ENCODE measurements at regions not wholly inside any gene's neighbourhood (a gene's known extent, or its start where the extent isn't known, plus 50 kb on each side); places are given as distances from the start of the nearest gene placed in this dataset.

DNA sequence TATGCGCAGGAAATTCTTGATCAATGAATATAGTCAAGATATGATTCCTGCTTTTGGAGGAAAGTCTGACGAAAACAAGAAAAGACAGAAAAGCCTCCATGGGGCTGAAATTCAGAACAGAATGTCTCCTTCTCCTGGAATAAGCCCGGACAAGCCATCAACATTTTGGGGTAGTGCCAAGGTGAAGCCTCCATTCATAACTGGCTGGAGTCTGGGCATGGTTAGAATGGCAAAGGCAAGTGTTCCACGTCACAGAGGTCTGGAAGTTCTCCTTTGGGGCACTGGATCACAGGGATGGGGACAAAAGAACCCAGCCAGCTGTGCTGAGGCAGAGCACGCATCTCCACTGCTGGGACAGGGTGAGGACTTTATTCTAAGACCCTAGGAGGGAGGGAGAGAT, 505.7 kb downstream of the CMPK2 start:
- DNase-seq = no peak

- DNase-seq = no peak
Measured at GRCh38 chr2:6362671-6363450, 502.8 kb downstream of the CMPK2 start.

DNA sequence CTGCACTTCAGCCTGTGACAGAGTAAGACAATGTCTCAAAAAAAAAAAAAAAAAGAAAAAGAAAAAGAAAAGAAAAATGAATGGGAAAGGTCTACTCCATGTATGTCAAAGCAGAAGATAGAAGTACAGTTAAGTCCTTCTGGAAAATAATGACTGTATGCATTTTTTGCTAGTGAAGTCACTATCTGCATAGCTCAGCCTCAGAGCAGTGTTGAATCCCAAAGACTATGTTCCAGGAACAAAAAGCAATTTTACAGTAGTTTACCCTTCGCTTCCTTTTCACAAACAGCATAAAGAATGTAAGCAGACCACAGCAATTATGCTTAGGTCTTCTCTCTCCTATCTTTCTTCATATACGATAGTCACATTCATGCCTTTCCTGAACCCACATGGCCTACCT, 497.4 kb downstream of the CMPK2 start:
- no peak for DNase-seq

DNA sequence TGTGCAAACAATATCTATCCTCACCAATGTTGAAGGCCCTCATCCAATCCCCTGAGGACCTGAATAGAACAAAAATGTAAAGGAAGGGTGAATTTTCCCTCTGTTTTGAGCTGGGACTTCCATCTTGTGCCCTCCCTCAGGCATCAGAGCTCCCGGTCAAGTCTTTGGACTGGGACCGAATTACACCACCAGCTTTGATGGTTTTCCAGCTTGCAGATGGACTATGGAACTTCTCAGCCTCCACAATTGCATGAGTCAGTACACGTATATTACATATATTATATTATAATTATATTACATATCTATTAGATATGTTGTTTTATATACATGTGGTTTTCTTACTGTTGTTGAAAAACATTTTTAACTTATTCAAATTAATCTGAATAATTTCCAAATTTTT, 496.4 kb downstream of the CMPK2 start:
- DNase-seq = no peak

GRCh38 chr2:6370753-6371551, 494.8 kb downstream of the CMPK2 start:
- DNase-seq = no peak

GRCh38 chr2:6372317-6372901, 493.3 kb downstream of the CMPK2 start:
- no peak for DNase-seq

GRCh38 chr2:6381326-6381725, 484.4 kb downstream of the CMPK2 start:
- DNase-seq = no peak

DNA sequence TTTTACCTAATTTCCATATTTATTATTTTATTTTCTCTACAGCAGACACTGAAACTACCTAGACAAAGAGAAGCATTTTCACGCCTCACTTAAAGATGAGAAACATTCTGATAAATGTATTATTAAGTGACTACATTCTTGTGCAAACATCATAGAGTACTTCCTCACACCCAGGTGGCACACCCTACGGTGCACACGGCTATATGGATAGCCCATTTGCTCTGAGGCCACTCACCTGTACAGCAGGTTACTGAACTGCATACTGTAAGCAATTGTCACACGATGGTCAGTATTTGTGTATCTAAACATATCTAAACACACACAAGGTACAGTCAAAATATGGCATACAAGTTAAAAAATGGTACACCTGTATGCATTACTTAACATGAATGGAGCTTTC, 481.4 kb downstream of the CMPK2 start:
- DNase-seq = no peak

- no peak for DNase-seq
Measured at GRCh38 chr2:6392354-6392753, 473.4 kb downstream of the CMPK2 start.

GRCh38 chr2:6392966-6393365, 472.7 kb downstream of the CMPK2 start:
- DNase-seq = no peak

DNA sequence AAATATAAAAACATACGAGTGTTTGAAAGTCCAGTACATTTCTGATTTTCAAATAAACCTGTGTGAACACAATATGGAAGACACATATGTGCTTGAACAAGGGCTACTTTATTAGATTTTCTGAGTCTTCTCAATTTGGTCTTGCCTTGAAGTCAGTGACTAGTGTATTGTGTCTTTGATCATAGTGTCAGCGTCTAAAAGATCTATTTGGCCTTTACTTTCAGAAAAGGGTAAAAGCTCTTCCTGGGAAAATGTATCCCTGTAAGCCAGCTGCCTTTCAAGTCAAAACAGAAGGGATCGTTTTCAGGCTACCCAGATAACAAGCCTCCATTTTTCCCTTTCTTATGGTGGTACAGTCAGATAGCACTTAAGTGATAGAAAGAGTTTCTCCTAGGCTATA, 471.9 kb downstream of the CMPK2 start:
- DNase-seq = no peak

DNA sequence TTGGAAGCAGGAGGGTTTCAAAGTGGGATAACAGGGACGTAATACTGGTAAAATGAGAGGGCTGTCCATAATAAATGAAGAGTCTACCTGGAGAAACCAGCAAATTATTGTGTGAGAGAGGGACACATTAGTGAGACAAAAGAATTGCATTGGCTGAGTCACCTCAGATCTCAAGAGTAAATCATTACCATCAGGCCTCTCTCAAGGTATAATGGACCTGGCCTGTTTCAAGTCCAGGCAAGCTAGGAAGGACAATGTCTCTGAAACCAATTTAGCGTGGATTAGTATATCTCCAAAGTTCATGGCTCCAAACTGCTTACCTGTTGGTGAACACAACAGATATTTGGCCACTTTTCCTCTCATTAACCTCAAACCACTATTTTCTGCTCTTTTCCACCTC, 471.4 kb downstream of the CMPK2 start:
- DNase-seq = no peak

GRCh38 chr2:6398421-6398820, 467.3 kb downstream of the CMPK2 start:
- DNase-seq = no peak

DNA sequence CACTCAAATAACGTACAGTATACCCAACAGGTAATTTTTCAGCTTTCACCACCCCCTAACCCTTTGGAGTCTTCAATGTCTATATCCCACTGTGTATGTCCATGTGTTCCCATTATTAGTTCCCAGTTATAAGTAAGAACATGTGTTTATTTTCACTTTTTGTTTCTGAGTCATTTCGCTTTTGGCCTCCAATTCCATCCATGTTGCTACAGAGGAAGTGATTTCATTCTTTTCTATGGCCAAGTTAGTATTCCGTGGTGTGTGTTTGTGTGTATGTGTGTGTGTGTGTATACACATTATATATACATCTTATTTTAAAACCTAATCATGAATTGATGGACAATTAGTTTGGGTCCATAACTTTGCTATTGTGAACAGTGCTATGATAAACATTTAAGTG, 464.4 kb downstream of the CMPK2 start:
- DNase-seq = no peak

DNA sequence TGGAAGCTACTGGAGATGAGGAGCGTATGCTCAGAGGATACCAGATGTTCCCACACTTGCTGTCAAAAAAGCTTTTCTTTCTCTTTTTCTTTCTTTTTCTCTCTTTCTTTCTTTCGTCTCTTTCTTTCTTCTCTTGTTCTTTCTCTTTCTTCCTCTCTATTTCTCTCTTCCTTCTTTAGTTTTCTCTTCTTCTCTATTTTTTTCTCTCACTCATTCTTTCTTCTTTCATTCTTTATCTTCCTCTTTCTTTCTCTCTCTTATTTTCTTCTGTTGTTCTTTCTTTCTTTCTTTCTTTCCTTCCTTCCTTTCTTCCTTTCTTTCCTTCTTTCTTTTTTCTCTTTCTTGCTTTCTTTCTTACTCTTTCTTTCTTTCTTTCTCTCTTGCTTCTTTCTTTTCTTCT, 457.6 kb downstream of the CMPK2 start:
- no peak for DNase-seq

GRCh38 chr2:6410313-6410712, 455.4 kb downstream of the CMPK2 start:
- no peak for DNase-seq

- no peak for DNase-seq
Measured at GRCh38 chr2:6412533-6413091, 453.1 kb downstream of the CMPK2 start.

- DNase-seq = no peak
Measured at GRCh38 chr2:6417050-6417449, 448.7 kb downstream of the CMPK2 start.

DNA sequence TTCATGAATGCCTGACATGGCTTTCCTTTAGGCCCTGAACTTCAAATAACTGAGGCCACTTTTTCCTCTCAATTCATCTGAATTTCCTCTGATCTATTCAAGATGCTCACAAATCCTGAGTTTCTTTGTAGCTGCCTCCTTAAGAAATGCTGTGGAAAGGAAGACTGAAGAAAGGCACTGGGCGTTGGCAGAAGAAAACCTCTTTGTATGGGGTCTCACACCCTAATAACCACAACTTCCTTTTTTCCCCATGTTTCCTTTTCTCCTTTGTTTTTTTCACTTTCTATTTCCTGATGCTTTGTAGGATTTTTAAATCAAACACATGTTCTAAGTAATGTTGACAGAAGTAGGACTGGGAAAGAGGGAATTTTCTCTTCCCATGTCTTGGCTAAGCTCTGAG, 447.4 kb downstream of the CMPK2 start:
- DNase-seq = no peak

DNA sequence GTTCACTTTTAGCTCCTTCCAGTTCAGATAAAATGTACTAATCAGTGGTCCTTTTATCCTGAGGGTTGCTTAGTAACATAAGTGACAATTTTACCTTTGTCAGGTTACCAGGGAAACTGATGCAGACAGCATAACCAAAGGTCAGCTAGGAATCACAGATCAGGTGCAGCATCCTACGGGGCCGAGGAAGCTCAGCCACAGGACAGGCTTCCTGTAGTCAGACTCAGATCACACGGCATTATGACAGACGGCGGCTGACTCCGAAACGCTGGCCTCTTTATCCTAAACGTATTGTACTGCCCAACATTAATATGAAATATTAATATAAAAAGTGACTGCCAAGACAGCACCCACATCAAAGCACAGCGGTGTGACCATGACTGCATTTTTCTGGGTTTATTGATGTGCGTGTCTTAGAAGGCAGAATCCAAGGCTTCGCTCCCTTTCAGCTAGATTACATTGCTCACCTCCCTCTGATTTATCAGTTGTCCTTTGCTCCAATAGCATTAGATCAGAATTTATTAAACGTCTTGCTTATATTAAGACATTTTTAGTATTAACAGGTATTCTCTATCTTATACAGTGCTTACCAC, 444.5 kb downstream of the CMPK2 start:
- no peak for DNase-seq

DNA sequence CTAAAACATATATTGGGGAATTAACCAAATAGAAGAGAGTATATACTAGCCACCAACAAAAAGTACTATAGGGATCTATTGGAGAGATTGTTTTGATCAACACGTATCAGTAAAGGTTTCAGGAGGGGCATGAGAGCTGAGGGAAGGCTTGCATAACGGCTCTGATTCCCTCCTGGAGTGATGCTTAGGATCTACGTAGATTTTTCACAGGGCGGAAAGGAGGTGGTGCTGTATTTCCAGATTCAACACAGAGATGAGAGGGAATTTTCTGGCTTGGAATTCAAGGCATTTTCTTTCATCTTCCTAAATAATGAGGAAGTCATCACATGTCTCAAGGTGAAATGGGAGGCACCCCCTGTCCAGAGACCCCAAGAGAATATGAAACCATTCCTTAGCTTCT, 443.8 kb downstream of the CMPK2 start:
- no peak for DNase-seq

DNA sequence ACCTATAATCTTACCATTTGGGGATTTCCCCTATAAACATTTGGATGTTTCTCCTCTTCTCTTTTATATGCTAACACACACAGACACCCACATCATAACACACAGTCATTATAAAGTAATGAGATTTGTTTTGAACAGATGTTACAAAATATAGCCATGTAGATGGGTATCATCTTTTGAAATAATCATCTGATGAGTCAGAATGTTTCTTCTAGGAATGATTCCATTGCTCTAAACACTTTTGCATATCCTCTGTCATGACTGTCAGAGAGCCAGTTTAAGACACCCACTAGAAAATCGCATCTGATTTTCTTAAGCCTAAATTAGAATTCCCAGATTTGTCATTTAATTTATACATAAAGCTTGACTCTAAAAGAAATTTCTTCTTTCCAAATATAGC, 442.6 kb downstream of the CMPK2 start:
- DNase-seq = no peak

DNA sequence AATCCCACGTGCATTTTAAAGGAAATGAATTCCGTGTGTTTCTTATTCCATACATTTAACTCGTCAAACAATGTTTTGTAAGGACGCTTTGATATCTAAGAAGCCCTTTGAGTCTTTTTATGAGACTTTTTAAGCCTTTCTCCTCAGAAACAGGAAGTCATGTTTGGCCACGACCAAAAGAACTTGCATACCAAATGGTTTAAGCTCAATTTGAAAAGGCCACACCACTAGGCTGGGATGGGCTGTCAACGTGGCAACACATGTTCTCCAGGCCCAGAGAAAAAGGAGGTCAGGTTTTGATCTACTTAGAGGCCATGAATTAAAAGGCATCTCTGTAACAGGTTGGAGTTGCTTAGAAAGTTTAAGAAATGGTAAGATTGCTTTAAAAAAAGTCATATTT, 441.8 kb downstream of the CMPK2 start:
- DNase-seq = no peak
